Natural killer cell (primary cell): ENCODE measurements at regions not wholly inside any gene's neighbourhood (a gene's known extent, or its start where the extent isn't known, plus 50 kb on each side); places are given as distances from the start of the nearest gene placed in this dataset.

Source experiments
- ATAC-seq, 3 donors: fragments of 150-1000 bp in 2 of 3; fragments of 200-7000 bp in 1 of 3; cut with Tn5 transposase; 1 replicate in 1 of 3; 2 replicates in 2 of 3; pipeline ENCODE4 v1.10.0; 2021; ENCODE audit warnings: mild to moderate bottlenecking in 2 of 3, moderate library complexity in 2 of 3
- DNase-seq, 2 donors: peaks; one replicate each; pipeline versions ENCODE4 v3.0.0 to v3.0.0-alpha.2; 2013 to 2021; ENCODE audit warnings: mixed read lengths in 1 of 2
- H3K27ac ChIP-seq: one replicate; pipeline ENCODE4 v1.5.1; 2013; ENCODE audit warnings: mild to moderate bottlenecking, low read length
- H3K27me3 ChIP-seq: one replicate; pipeline ENCODE4 v1.6.1; 2013; ENCODE audit warnings: low read length; ENCODE audit not compliant: control insufficient read depth, insufficient read depth
- H3K36me3 ChIP-seq: one replicate; pipeline ENCODE4 v1.6.1; 2013; ENCODE audit warnings: low read length; ENCODE audit not compliant: control insufficient read depth, insufficient read depth
- H3K4me1 ChIP-seq: one replicate; pipeline ENCODE4 v1.6.1; 2013; ENCODE audit warnings: low read length; ENCODE audit not compliant: control insufficient read depth, insufficient read depth
- H3K4me3 ChIP-seq: one replicate; pipeline ENCODE4 v1.5.1; 2013; ENCODE audit warnings: low read length
- H3K9me3 ChIP-seq: one replicate; pipeline ENCODE4 v1.6.1; 2013; ENCODE audit warnings: low read length; ENCODE audit not compliant: control insufficient read depth, insufficient read depth
- H3K27ac Mint-ChIP-seq, 2 donors: one replicate each; pipeline ENCODE4 v1.8.0; 2022; ENCODE audit warnings: mild to moderate bottlenecking in 2 of 2, mixed read lengths in 2 of 2, moderate library complexity in 1 of 2
- H3K27me3 Mint-ChIP-seq, 2 donors: one replicate each; pipeline ENCODE4 v1.8.0; 2022; ENCODE audit warnings: low read depth in 2 of 2, mixed read lengths in 2 of 2
- H3K36me3 Mint-ChIP-seq: one replicate; pipeline ENCODE4 v1.8.0; 2022; ENCODE audit warnings: mixed read lengths
- H3K4me1 Mint-ChIP-seq, 2 donors: one replicate each; pipeline ENCODE4 v1.8.0; 2022; ENCODE audit warnings: mixed read lengths in 2 of 2
- H3K4me3 Mint-ChIP-seq: one replicate; pipeline ENCODE4 v1.8.0; 2022; ENCODE audit warnings: mild to moderate bottlenecking, moderate library complexity, mixed read lengths
- H3K9me3 Mint-ChIP-seq, 2 donors: one replicate each; pipeline ENCODE4 v1.8.0; 2022; ENCODE audit warnings: mixed read lengths in 2 of 2
- WGBS: methylation state at CpG from one replicate; pipeline ENCODE4 v1.1.7; 2013; ENCODE audit warnings: missing lambda C conversion rate; ENCODE audit not compliant: insufficient coverage; 5-methylcytosine and 5-hydroxymethylcytosine counted together
- intact Hi-C: fragments of 100-400 bp; cut with micrococcal nuclease; formaldehyde crosslinking; loops from one replicate; pipeline ENCODE4 v1.14.2; 2022
- TF ChIP-seq, protein P1 (sequence below): fragments of 200-600 bp; IDR thresholded peaks from one replicate; pipeline ENCODE4 v1.8.0; 2022; ENCODE audit warnings: antibody characterized with exemption

- Histone ChIP-seq H3K4me1 (no peaks in the 10 kb centered on the region), H3K27me3 (no peaks in the 10 kb centered on the region), H3K27ac (no peak overlapping the region), H3K36me3 (no peaks in the 10 kb centered on the region), H3K9me3 (no peaks in the 10 kb centered on the region), H3K4me3 (no peak overlapping the region)
- no peaks in the 10 kb centered on the region for H3K4me1 Mint-ChIP-seq
- H3K9me3 Mint-ChIP-seq, result peaks cover 5 to 8% of the 10 kb centered on the region in 2 donors
- ATAC-seq (no peak), DNase-seq (no peak)
- no peaks in the 10 kb centered on the region for H3K36me3 Mint-ChIP-seq
- H3K27ac Mint-ChIP-seq, result no peak overlapping the region
- intact Hi-C loops, result no loop called here
- TF ChIP-seq, protein P1, sequence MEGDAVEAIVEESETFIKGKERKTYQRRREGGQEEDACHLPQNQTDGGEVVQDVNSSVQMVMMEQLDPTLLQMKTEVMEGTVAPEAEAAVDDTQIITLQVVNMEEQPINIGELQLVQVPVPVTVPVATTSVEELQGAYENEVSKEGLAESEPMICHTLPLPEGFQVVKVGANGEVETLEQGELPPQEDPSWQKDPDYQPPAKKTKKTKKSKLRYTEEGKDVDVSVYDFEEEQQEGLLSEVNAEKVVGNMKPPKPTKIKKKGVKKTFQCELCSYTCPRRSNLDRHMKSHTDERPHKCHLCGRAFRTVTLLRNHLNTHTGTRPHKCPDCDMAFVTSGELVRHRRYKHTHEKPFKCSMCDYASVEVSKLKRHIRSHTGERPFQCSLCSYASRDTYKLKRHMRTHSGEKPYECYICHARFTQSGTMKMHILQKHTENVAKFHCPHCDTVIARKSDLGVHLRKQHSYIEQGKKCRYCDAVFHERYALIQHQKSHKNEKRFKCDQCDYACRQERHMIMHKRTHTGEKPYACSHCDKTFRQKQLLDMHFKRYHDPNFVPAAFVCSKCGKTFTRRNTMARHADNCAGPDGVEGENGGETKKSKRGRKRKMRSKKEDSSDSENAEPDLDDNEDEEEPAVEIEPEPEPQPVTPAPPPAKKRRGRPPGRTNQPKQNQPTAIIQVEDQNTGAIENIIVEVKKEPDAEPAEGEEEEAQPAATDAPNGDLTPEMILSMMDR, result no peak
- no peak overlapping the region for H3K4me3 Mint-ChIP-seq
- no peaks in the 10 kb centered on the region for H3K27me3 Mint-ChIP-seq
Observed at GRCh38 chr11:80066291-80066690, 625.5 kb upstream of the TENM4 start.

DNA sequence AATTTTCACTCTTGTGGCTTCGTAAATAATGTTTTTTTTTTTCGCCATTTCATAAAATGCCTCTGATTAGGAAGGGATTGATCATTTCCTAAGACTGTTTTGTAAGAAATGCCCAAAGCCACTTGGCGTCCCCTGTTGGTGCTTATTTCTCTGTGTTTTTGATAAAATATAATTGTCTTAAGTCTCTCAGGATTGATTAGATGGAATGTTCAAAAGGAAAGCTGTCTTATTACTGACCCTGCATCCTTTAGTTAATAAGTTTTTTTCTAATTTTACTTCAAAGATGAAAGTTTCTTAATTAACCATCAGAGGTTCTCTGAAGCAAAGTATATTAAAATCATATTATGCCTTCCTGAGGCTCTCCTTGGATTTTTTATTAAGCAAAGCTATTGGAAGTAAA, 624.3 kb upstream of the TENM4 start:
- Mint-ChIP-seq H3K4me3 (no peak overlapping the region), H3K9me3 (peaks cover 10 to 16% of the 10 kb centered on the region in 2 donors), H3K27me3 (no peaks in the 10 kb centered on the region), H3K36me3 (no peaks in the 10 kb centered on the region), H3K27ac (no peak overlapping the region), H3K4me1 (no peaks in the 10 kb centered on the region)
- ATAC-seq (no peak), DNase-seq (no peak)
- WGBS, result 91% methylated on average over 3 of the region's 3 CpGs
- no peaks in the 10 kb centered on the region for H3K36me3 ChIP-seq
- intact Hi-C loops, result no loop called here
- TF ChIP-seq, protein P1, result no peak
- H3K9me3 ChIP-seq, result no peaks in the 10 kb centered on the region
- H3K4me1 ChIP-seq, result no peaks in the 10 kb centered on the region
- no peak overlapping the region for H3K27ac ChIP-seq
- H3K27me3 ChIP-seq, result no peaks in the 10 kb centered on the region
- H3K4me3 ChIP-seq, result no peak overlapping the region

DNA sequence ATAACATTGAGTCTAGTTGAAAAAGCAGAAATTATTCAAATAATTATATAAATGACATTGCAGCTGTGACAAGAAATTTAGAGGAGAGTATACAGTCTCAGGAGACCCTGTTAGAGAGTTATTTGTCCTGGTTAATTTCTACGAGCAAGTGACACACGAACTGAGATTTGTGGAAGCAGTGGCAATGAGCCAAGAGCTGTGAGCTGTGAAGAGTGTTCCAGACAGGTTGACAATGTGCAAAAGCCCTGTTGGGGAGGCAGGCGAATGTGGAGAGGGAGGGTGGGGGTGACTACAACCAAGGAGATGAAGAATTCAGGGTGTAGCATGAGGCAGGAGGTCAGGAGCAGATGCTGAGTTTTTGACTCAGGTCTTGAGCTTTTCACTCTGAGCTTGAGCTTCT, 620.2 kb upstream of the TENM4 start:
- 76% methylated on average over 3 of the region's 3 CpGs for WGBS
- H3K36me3 Mint-ChIP-seq, result no peaks in the 10 kb centered on the region
- DNase-seq, result no peak
- H3K4me3 ChIP-seq, result no peak overlapping the region
- H3K27ac Mint-ChIP-seq, result no peak overlapping the region
- H3K27me3 Mint-ChIP-seq, result no peaks in the 10 kb centered on the region
- no peak overlapping the region for H3K4me3 Mint-ChIP-seq
- H3K27ac ChIP-seq, result no peak overlapping the region
- no peaks in the 10 kb centered on the region for H3K4me1 Mint-ChIP-seq
- peaks cover 12 to 21% of the 10 kb centered on the region in 2 donors for H3K9me3 Mint-ChIP-seq
- ATAC-seq, result no peak
- intact Hi-C loops, result no loop called here
- no peaks in the 10 kb centered on the region for H3K9me3 ChIP-seq
- H3K4me1 ChIP-seq, result no peaks in the 10 kb centered on the region
- no peaks in the 10 kb centered on the region for H3K36me3 ChIP-seq
- TF ChIP-seq, protein P1, result no peak
- no peaks in the 10 kb centered on the region for H3K27me3 ChIP-seq

- Histone ChIP-seq H3K9me3 (no peaks in the 10 kb centered on the region), H3K4me1 (no peaks in the 10 kb centered on the region), H3K27me3 (no peaks in the 10 kb centered on the region), H3K4me3 (no peak overlapping the region), H3K36me3 (no peaks in the 10 kb centered on the region), H3K27ac (no peak overlapping the region)
- H3K27ac Mint-ChIP-seq, result no peak overlapping the region
- no CpG with 5 or more reads among the region's 3 CpGs for WGBS
- TF ChIP-seq, protein P1, result no peak
- intact Hi-C loops, result no loop called here
- DNase-seq (no peak), ATAC-seq (no peak)
- no peaks in the 10 kb centered on the region for H3K4me1 Mint-ChIP-seq
- peaks cover 9 to 15% of the 10 kb centered on the region in 2 donors for H3K9me3 Mint-ChIP-seq
- no peaks in the 10 kb centered on the region for H3K27me3 Mint-ChIP-seq
- H3K4me3 Mint-ChIP-seq, result no peak overlapping the region
- H3K36me3 Mint-ChIP-seq, result no peaks in the 10 kb centered on the region
Observed at GRCh38 chr11:80054582-80055165, 613.8 kb upstream of the TENM4 start.
